ENCODE measurements at regions not wholly inside any gene's neighbourhood (a gene's known extent, or its start where the extent isn't known, plus 50 kb on each side); places are given as distances from the start of the nearest gene placed in this dataset.

DNA sequence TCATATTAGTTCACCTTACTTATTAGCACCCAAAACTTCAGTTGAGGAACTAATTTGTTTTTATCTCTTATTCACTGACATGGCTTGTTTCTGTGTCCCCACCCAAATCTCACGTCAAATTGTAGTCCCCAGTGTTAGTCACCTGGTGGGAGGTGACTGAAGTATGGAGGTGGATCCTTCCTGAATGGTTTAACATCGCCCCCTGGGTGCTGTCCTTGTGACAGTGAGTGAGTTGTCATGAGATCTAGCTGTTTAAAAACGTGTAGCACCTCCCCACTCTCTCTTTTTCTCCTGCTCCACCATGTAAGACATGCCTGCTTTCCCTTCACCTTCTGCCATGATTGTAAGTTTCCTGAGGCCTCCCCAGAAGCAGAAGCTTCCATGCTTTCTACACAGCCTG is 75.0 kb upstream of the HECTD2 start:
- ChIA-PET CTCF (no interaction called here), POLR2A (no interaction called here)
- no peaks in the 10 kb centered on the region for H3K36me3 ChIP-seq (ENCODE audit: control insufficient read depth in 4 of 4, insufficient read depth in 4 of 4, low read length in 3 of 4)
- H3K9me3 ChIP-seq (ENCODE audit: control extremely low read depth in 1 of 5, control insufficient read depth in 4 of 5, insufficient read depth in 2 of 5, low read depth in 1 of 5, low read length in 4 of 5) = no peaks in the 10 kb centered on the region
- WGBS (ENCODE audit: insufficient coverage) = 100% methylated on average over 2 of the region's 3 CpGs
- H3K4me1 ChIP-seq (ENCODE audit: control extremely low read depth in 1 of 4, control insufficient read depth in 4 of 4, insufficient read depth in 4 of 4, low read length in 3 of 4) = peaks cover 0 to 4% (median 0%) of the 10 kb centered on the region in 4 experiments
- no peak overlapping the region for H3K4me3 ChIP-seq (ENCODE audit: control insufficient read depth in 1 of 7, extremely low read depth in 1 of 7, insufficient read depth in 4 of 7, low read depth in 2 of 7, low read length in 6 of 7)
- no peaks in the 10 kb centered on the region for H3K27me3 ChIP-seq (replicated peaks in 2 of 5; ENCODE audit: control insufficient read depth in 4 of 5, insufficient read depth in 5 of 5, low read length in 4 of 5)
- DNase-seq = no peak
- no peak overlapping the region for H3K27ac ChIP-seq (ENCODE audit: insufficient read depth in 1 of 2, low read depth in 1 of 2, low read length in 2 of 2, poor library complexity in 1 of 2, severe bottlenecking in 2 of 2)

DNA sequence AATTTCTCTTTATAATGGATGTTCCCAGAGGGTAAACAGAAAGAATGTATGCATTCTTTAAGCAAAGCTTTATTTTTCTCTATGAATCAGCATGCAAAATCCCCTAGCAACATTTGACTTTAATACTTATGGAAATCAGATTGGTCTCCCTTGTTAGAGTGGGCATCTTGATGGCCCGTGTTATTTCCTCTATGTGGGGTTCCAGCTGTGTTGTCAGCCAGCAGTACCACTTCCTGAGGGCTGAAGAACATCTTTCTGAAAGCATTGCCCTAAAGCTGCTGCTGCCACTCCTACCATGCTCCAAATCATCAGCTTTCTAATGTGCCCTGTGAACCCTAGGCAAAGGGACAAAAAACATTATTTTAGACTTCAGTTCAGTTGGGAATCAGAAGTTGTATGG is 70.4 kb upstream of the HECTD2 start:
- ChIA-PET POLR2A (no interaction called here), CTCF (interaction anchor here (2.1 kb wide), 1 partner anchor 9 kb away, joined by 4 read pairs; no protein-coding TSS in a partner anchor)
- H3K27ac ChIP-seq (ENCODE audit: insufficient read depth in 1 of 2, low read depth in 1 of 2, low read length in 2 of 2, poor library complexity in 1 of 2, severe bottlenecking in 2 of 2) = no peak overlapping the region
- H3K9me3 ChIP-seq (ENCODE audit: control extremely low read depth in 1 of 5, control insufficient read depth in 4 of 5, insufficient read depth in 2 of 5, low read depth in 1 of 5, low read length in 4 of 5) = no peaks in the 10 kb centered on the region
- peaks cover 0 to 11% (median 3%) of the 10 kb centered on the region in 4 experiments for H3K4me1 ChIP-seq (ENCODE audit: control extremely low read depth in 1 of 4, control insufficient read depth in 4 of 4, insufficient read depth in 4 of 4, low read length in 3 of 4)
- DNase-seq = peak in 2 of 3 donors; percentile 22 to 45
- H3K27me3 ChIP-seq (replicated peaks in 2 of 5; ENCODE audit: control insufficient read depth in 4 of 5, insufficient read depth in 5 of 5, low read length in 4 of 5) = no peaks in the 10 kb centered on the region
- 0% methylated on average over 1 of the region's 1 CpG for WGBS (ENCODE audit: insufficient coverage)
- no peak overlapping the region for H3K4me3 ChIP-seq (ENCODE audit: control insufficient read depth in 1 of 7, extremely low read depth in 1 of 7, insufficient read depth in 4 of 7, low read depth in 2 of 7, low read length in 6 of 7)
- no peaks in the 10 kb centered on the region for H3K36me3 ChIP-seq (ENCODE audit: control insufficient read depth in 4 of 4, insufficient read depth in 4 of 4, low read length in 3 of 4)

DNA sequence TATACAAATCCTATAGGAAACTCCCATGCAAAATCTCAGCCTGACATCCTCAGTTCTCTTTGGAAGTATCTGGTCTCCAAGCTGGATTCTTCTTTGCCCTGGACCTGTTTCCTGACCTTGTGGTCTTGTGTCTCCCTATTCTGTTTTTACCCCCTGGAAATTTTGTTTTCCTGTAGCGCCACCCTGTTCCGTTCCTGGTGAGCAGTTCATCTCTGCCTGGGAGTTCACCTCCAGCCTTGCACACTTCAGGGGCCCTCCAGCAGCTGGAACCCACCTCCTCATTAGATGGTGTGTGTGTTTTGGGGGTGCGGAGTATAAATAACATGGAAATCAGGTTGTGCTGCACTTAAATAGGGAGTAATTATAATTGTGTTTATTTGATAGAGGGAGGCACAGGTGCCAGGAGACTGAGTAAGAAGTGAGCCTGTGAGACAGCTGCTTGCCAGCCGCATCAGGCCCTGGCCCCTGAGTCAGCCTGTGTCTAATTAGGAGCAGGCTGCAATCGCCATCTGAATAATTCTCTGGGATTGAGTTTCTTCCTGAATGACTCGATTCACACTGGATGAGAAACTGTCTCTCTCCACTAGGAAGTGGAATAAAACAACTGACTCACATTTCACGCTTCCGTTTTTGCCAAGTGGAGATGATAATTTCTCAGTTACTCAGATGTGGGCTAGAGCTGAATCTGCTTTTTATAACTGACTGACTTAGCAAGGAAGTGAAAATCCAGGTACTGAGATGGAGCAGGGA is 69.4 kb upstream of the HECTD2 start:
- no peak for DNase-seq
- Histone ChIP-seq H3K4me3 (ENCODE audit: control insufficient read depth in 1 of 7, extremely low read depth in 1 of 7, insufficient read depth in 4 of 7, low read depth in 2 of 7, low read length in 6 of 7) (no peak overlapping the region), H3K27ac (ENCODE audit: insufficient read depth in 1 of 2, low read depth in 1 of 2, low read length in 2 of 2, poor library complexity in 1 of 2, severe bottlenecking in 2 of 2) (no peak overlapping the region), H3K36me3 (ENCODE audit: control insufficient read depth in 4 of 4, insufficient read depth in 4 of 4, low read length in 3 of 4) (no peaks in the 10 kb centered on the region), H3K27me3 (replicated peaks in 2 of 5; ENCODE audit: control insufficient read depth in 4 of 5, insufficient read depth in 5 of 5, low read length in 4 of 5) (no peaks in the 10 kb centered on the region), H3K9me3 (ENCODE audit: control extremely low read depth in 1 of 5, control insufficient read depth in 4 of 5, insufficient read depth in 2 of 5, low read depth in 1 of 5, low read length in 4 of 5) (no peaks in the 10 kb centered on the region), H3K4me1 (ENCODE audit: control extremely low read depth in 1 of 4, control insufficient read depth in 4 of 4, insufficient read depth in 4 of 4, low read length in 3 of 4) (peaks cover 0 to 11% (median 3%) of the 10 kb centered on the region in 4 experiments)
- ChIA-PET CTCF (interaction anchor here (2.1 kb wide), 1 partner anchor 8 kb away, joined by 4 read pairs; no protein-coding TSS in a partner anchor), POLR2A (no interaction called here)
- WGBS (ENCODE audit: insufficient coverage) = 92% methylated on average over 5 of the region's 8 CpGs

DNA sequence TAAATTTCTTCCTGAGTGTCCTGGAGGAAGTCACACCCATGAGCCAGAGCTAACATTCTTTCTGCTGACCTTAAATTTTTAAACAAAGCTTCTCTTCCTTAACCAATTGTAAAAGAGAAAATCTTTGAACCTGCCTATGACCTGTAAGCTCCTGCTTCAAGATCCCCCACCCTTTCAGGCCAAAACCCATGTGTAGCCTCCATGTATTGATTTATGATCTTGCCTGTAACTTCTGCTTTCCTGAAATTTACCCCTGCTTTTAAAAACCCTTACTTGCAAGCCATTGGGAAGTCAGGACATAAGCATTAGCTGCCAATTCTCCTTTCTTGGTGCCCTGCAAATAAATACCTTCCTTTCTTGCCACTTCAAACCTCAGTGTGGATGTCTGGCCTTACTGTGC is 68.5 kb upstream of the HECTD2 start:
- Histone ChIP-seq H3K9me3 (ENCODE audit: control extremely low read depth in 1 of 5, control insufficient read depth in 4 of 5, insufficient read depth in 2 of 5, low read depth in 1 of 5, low read length in 4 of 5) (no peaks in the 10 kb centered on the region), H3K4me3 (ENCODE audit: control insufficient read depth in 1 of 7, extremely low read depth in 1 of 7, insufficient read depth in 4 of 7, low read depth in 2 of 7, low read length in 6 of 7) (no peak overlapping the region), H3K27me3 (replicated peaks in 2 of 5; ENCODE audit: control insufficient read depth in 4 of 5, insufficient read depth in 5 of 5, low read length in 4 of 5) (no peaks in the 10 kb centered on the region), H3K27ac (ENCODE audit: insufficient read depth in 1 of 2, low read depth in 1 of 2, low read length in 2 of 2, poor library complexity in 1 of 2, severe bottlenecking in 2 of 2) (no peak overlapping the region), H3K4me1 (ENCODE audit: control extremely low read depth in 1 of 4, control insufficient read depth in 4 of 4, insufficient read depth in 4 of 4, low read length in 3 of 4) (peaks cover 0 to 11% (median 3%) of the 10 kb centered on the region in 4 experiments), H3K36me3 (ENCODE audit: control insufficient read depth in 4 of 4, insufficient read depth in 4 of 4, low read length in 3 of 4) (no peaks in the 10 kb centered on the region)
- CTCF ChIA-PET = no interaction called here
- POLR2A ChIA-PET = no interaction called here
- peak; percentile 11 to 67 (median 54) for DNase-seq

DNA sequence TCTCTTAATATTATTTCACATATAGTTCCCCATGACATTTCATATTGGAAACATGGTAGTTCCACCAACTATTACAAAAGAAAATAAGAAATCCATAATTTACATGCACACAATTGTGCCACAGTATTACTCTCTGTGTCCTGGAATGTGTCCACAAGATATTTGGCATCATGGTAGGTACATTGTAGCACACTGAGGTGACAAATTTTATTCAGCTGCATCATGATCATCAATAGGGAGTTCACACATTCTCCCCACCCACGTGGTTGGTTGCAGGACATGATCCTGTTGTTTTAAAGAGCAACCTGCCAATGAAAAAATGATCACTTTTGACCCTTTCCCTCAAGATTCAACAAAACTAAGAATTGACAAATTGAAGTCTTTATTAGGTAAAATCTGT is 67.1 kb upstream of the HECTD2 start:
- ChIA-PET CTCF (interaction anchor here (1.8 kb wide), 1 partner anchor 45 kb away, joined by 3 read pairs; no protein-coding TSS in a partner anchor), POLR2A (no interaction called here)
- no peaks in the 10 kb centered on the region for H3K27me3 ChIP-seq (replicated peaks in 2 of 5; ENCODE audit: control insufficient read depth in 4 of 5, insufficient read depth in 5 of 5, low read length in 4 of 5)
- WGBS (ENCODE audit: insufficient coverage) = no CpG with 5 or more reads among the region's 1 CpG
- H3K4me3 ChIP-seq (ENCODE audit: control insufficient read depth in 1 of 7, extremely low read depth in 1 of 7, insufficient read depth in 4 of 7, low read depth in 2 of 7, low read length in 6 of 7) = no peak overlapping the region
- DNase-seq = no peak
- no peaks in the 10 kb centered on the region for H3K36me3 ChIP-seq (ENCODE audit: control insufficient read depth in 4 of 4, insufficient read depth in 4 of 4, low read length in 3 of 4)
- H3K4me1 ChIP-seq (ENCODE audit: control extremely low read depth in 1 of 4, control insufficient read depth in 4 of 4, insufficient read depth in 4 of 4, low read length in 3 of 4) = peaks cover 0 to 11% (median 3%) of the 10 kb centered on the region in 4 experiments
- H3K27ac ChIP-seq (ENCODE audit: insufficient read depth in 1 of 2, low read depth in 1 of 2, low read length in 2 of 2, poor library complexity in 1 of 2, severe bottlenecking in 2 of 2) = no peak overlapping the region
- no peaks in the 10 kb centered on the region for H3K9me3 ChIP-seq (ENCODE audit: control extremely low read depth in 1 of 5, control insufficient read depth in 4 of 5, insufficient read depth in 2 of 5, low read depth in 1 of 5, low read length in 4 of 5)

DNA sequence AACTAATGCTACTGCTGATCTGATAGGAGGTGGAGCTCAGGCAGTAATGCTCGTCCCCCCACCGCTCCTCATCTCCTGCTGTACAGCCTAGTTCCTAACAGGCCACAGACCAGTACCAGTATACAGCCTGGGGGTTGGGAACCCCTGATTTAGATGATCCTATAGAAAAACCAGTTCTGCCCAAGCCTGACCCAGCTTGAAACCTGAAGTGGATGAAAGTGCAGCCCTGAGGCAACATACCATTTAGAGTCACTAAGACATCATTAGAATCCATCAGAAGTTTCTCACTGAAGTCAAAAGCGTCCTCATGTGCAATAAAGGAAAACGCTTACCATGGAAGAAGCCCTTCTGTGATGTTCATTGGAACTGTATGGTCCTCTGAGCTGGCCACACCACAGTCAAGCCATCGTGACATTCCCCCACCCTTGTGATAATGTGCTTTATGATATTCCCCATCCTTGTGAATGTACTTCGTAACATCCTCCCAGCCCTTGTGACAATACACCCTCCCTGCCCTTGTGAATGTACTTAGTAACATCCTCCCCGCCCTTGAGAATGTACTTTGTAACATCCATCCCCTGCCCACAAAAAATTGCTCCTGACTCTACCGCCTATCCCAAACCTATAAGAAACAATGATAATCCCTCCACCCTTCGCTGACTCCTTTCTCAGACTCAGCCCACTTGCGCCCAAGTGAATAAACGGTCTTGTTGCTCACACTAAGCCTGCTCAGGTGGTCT is 65.9 kb upstream of the HECTD2 start:
- H3K27me3 ChIP-seq (replicated peaks in 2 of 5; ENCODE audit: control insufficient read depth in 4 of 5, insufficient read depth in 5 of 5, low read length in 4 of 5) = no peaks in the 10 kb centered on the region
- no peaks in the 10 kb centered on the region for H3K36me3 ChIP-seq (ENCODE audit: control insufficient read depth in 4 of 4, insufficient read depth in 4 of 4, low read length in 3 of 4)
- H3K27ac ChIP-seq (ENCODE audit: insufficient read depth in 1 of 2, low read depth in 1 of 2, low read length in 2 of 2, poor library complexity in 1 of 2, severe bottlenecking in 2 of 2) = no peak overlapping the region
- H3K4me3 ChIP-seq (ENCODE audit: control insufficient read depth in 1 of 7, extremely low read depth in 1 of 7, insufficient read depth in 4 of 7, low read depth in 2 of 7, low read length in 6 of 7) = no peak overlapping the region
- ChIA-PET POLR2A (no interaction called here), CTCF (interaction anchor here (1.8 kb wide), 1 partner anchor 46 kb away, joined by 3 read pairs; no protein-coding TSS in a partner anchor)
- no peaks in the 10 kb centered on the region for H3K9me3 ChIP-seq (ENCODE audit: control extremely low read depth in 1 of 5, control insufficient read depth in 4 of 5, insufficient read depth in 2 of 5, low read depth in 1 of 5, low read length in 4 of 5)
- no peak for DNase-seq
- WGBS (ENCODE audit: insufficient coverage) = 100% methylated on average over 8 of the region's 11 CpGs
- H3K4me1 ChIP-seq (ENCODE audit: control extremely low read depth in 1 of 4, control insufficient read depth in 4 of 4, insufficient read depth in 4 of 4, low read length in 3 of 4) = peaks cover 0 to 7% (median 3%) of the 10 kb centered on the region in 4 experiments

DNA sequence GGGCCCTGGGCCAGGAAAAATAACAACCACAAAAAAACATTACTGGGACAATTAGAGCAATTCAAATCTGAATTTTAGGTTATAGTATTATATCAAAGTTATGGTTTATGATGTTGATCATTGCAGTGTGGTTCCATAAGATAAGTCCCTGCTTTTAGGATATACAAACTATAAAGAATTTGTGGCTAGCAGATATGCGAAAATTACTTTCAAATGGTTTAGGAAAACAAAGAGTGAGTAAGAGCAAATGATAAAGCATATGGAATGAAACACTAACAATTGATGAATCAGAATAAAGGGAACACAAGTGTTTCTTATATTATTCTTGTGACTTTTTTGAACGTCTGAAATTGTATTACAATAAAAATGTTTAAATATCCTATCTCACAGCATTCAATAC is 64.4 kb upstream of the HECTD2 start:
- no peak overlapping the region for H3K4me3 ChIP-seq (ENCODE audit: control insufficient read depth in 1 of 7, extremely low read depth in 1 of 7, insufficient read depth in 4 of 7, low read depth in 2 of 7, low read length in 6 of 7)
- POLR2A ChIA-PET = no interaction called here
- DNase-seq = no peak
- no peaks in the 10 kb centered on the region for H3K9me3 ChIP-seq (ENCODE audit: control extremely low read depth in 1 of 5, control insufficient read depth in 4 of 5, insufficient read depth in 2 of 5, low read depth in 1 of 5, low read length in 4 of 5)
- H3K4me1 ChIP-seq (ENCODE audit: control extremely low read depth in 1 of 4, control insufficient read depth in 4 of 4, insufficient read depth in 4 of 4, low read length in 3 of 4) = peaks cover 0 to 7% (median 3%) of the 10 kb centered on the region in 4 experiments
- no CpG with 5 or more reads among the region's 2 CpGs for WGBS (ENCODE audit: insufficient coverage)
- no peak overlapping the region for H3K27ac ChIP-seq (ENCODE audit: insufficient read depth in 1 of 2, low read depth in 1 of 2, low read length in 2 of 2, poor library complexity in 1 of 2, severe bottlenecking in 2 of 2)
- no peaks in the 10 kb centered on the region for H3K27me3 ChIP-seq (replicated peaks in 2 of 5; ENCODE audit: control insufficient read depth in 4 of 5, insufficient read depth in 5 of 5, low read length in 4 of 5)
- H3K36me3 ChIP-seq (ENCODE audit: control insufficient read depth in 4 of 4, insufficient read depth in 4 of 4, low read length in 3 of 4) = no peaks in the 10 kb centered on the region
- CTCF ChIA-PET = no interaction called here
